GM21423 (cell line): ENCODE measurements at regions not wholly inside any gene's neighbourhood (a gene's known extent, or its start where the extent isn't known, plus 50 kb on each side); places are given as distances from the start of the nearest gene placed in this dataset.
A peak's percentile ranks its signal among the peaks of the same experiment; 100 is the strongest.

Experiments
- ATAC-seq: cut with Tn5 transposase; IDR thresholded peaks from one replicate; pipeline ENCODE4 v1.9.1; 2021; ENCODE audit warnings: mild to moderate bottlenecking, moderate library complexity; ENCODE audit not compliant: unreplicated experiment

DNA sequence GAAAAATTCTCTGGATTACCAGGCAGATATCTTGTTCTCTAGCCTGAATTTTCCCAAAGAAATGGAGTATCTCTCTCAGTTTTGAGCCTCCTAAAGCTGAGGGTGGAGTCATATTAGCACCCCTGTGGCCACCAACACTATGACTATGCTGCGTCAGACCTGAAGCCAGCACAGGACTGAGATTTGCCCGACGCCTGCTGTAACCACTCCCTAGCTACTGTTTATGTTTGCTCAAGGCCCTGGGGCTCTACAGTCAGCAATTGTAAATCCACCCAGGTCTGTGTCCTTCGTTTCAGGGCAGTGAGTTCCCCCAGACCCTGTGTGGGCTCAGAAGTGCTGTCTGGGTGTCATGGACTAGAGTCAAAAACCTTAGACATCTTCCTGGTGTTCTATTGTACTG, 61.4 kb downstream of the ZXDA start:
- ATAC-seq = no peak

DNA sequence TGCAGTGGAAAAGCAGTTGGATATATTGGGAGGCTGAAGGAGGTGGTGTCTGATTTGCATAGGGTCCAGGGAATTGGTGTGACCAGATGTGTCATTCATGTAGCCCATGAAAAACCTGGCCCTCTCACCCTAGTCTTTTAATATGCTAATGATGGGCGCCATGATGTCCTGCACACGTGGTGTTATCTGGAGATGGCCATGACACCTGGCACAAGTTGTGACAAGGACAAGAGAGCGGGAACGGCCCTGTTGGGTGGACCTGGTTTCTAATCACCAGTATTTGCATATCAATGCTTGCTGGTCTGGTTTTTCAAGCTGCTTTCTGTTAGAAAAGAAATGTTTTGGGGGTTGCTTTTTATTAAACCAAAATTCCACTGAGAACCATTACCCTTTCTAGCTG, 87.4 kb downstream of the ZXDA start:
- no peak for ATAC-seq

DNA sequence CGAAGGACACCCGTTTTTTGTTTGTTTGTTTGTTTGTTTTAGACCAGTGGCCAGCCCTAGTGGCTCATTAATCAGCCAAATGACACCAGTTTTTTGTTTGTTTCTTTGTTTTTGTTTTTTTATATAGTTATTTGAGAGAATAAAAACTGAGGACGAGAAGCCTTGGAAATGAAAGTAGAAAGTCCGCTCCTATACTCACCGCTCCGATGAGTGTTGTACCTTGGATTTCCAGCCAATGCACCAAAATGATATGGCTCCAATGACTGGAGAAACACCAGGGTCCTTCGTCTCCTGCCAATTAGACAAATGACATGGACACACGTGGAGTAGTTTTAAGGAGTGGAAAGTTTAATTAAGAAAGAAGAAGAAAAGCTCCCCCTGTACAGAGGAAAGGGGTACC, 87.9 kb downstream of the ZXDA start:
- no peak for ATAC-seq

DNA sequence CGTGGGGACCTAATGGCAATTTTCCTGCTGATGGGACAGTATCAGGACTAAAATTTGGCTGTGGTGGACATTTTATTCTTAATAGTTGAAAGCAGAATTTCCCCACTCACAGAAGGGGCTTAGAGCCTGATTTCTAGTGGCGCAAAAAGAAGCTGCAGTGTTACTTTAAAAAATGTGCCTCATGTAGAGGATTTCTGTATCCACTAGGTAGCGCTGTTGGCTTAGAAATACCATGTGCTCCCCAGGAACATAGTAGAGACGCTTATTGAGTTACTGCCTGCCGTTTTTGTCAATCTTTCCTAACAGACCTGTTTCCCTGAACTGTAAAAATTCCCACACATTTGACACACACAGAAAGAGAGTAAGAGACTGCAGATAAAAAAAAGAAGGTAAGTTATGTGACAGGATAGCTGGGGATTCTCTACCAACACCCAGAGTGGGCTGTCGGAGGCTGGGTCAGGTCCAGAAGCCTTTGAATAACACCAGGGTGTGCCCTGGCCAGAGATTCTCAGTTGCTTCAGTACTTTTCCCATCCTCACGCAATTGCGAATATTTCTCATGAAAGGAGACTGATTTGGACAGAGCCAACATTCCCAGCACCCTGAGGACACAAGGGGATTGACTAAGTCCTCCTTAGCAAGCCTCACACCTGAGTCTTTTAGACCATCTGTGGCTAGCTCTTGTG, 88.4 kb downstream of the ZXDA start:
- peak; percentile 58 for ATAC-seq

DNA sequence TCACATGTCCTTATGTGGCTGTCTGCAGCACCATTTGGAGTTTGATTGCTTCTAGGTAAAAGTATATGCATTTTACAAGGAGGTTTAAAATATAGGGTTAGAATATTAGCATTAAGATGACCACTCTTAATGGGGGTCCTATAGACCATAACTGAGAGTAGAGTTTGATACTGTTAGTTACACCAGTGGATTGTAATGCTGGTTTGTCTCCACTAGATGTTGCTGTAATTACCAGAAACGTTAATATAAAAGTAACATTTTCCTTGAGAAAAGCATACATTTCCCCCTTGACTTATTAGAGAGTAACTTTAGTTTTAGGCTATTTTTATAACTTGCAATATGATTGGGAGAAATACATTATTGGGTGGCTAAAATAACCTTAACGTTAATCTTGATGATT, 93.0 kb downstream of the ZXDA start:
- ATAC-seq = no peak

DNA sequence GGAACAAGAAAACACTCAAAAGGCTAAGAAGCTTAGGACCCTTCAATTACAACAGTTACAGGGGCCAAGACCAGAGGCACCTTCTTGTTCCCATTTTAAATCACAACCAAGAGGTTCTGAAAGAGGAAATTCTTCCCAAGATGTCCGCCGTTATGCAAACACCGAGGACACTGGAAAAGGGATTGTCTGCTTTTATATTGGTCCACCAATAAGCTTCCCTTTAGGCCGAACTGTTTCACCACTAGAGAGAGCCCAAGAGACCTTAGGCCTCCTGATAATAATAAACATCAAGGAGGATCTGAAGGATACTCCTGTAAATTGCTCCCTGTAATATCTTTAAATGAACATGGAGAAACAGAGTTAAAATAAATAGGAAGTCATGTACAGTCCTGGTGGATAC, 92.6 kb upstream of the NLRP2B start:
- ATAC-seq = no peak

DNA sequence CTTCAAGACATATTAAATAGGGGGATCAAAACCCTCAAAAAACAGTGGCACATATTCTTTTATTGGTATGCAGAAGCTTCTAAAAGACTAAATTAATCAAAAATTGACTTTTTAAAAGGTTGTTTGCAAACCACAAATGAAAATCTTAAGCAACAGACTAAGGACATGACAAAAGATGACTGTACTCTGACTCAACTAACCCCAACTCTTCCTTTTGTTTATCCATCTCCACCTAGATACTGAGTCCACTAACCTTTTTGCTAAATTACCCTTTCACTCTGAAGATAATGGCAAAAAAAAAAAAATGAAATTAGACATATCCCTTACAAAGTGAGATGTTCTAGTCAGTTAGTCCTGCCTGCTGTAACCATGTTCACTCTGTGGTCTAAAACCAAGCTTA, 91.6 kb upstream of the NLRP2B start:
- ATAC-seq = no peak

DNA sequence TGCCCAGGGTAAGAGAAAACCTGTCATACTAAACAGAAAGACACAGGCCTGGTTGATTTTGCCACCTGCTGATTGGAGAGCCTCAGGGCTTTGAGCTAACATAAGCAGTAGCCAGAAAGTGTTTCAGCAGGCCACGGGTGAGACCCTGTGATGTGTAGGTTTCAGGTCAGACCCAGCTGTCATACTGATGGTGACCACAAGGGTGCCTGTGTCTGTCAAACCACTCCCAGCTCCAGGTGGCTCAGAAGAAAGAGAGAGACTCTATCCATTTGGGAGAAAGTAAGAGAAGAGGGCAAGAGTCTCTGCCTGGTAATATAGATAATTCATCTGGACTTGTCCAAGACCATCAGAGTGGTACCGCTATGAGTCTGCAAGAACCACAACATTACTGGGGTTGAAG, 72.8 kb upstream of the NLRP2B start:
- ATAC-seq = no peak

DNA sequence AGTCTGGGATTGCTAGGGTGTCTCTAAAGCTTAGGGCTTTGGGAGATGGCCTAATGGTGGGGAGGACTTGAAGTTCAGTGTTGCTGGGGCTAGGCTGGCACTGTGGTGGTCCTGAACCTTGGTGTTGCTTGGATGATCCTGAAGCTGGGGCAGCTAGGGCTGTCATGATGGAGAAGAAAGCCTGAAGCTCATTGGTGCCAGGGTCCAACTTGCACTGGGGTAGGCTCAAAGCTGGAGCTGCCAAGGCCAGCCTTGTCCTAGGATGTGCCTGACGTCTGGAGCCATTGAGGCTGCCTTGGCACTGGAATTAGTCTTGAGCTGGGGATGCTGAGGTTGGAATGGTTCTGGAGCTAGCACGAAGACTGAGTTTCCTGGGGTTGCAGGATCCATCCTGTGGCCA, 61.0 kb upstream of the NLRP2B start:
- ATAC-seq = no peak

DNA sequence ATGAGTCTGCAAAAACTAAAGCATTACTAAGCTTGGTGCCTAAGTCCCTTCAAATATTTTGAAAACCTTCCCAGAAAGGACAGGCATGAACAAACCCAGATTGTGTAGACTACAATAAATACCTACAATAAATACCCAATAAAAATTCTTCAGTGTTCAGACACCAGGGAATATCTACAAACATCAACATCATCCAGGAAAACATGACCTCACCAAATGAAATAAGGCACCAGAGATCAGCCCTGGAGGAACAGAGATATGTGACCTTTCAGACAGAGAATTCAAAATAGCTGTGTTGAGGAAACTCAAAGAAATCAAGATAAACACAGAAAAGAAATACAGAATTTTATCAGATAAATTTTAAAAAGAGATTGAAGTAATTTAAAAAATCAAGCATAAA, 57.8 kb upstream of the NLRP2B start:
- no peak for ATAC-seq
